NCI-H2107 treated with DMSO at 0.1 percent for 48 hours (cell line): ENCODE measurements at regions not wholly inside any gene's neighbourhood (a gene's known extent, or its start where the extent isn't known, plus 50 kb on each side); places are given as distances from the start of the nearest gene placed in this dataset.

Experiments
- DNase-seq: peaks from one replicate; lab custom pipeline; 2025; ENCODE audit not compliant: unreplicated experiment; lab: John Stamatoyannopoulos, UW

- no peak for DNase-seq
These were observed 310.1 kb downstream of the PRL start for GRCh38 chr6:21986703-21987102.

- no peak for DNase-seq
These were observed 309.3 kb downstream of the PRL start for GRCh38 chr6:21987501-21987957.

GRCh38 chr6:21990577-21990976, 306.3 kb downstream of the PRL start:
- DNase-seq: no peak

- no peak for DNase-seq
These were observed 304.5 kb downstream of the PRL start for GRCh38 chr6:21992178-21992967.

GRCh38 chr6:21993841-21994240, 303.0 kb downstream of the PRL start:
- no peak for DNase-seq

- DNase-seq: no peak
These were observed 302.0 kb downstream of the PRL start for GRCh38 chr6:21994821-21995220.

GRCh38 chr6:21995318-21995717, 301.5 kb downstream of the PRL start:
- no peak for DNase-seq

- no peak for DNase-seq
These were observed 300.3 kb downstream of the PRL start for GRCh38 chr6:21996425-21997118.

GRCh38 chr6:21997119-21998037, 299.5 kb downstream of the PRL start:
- no peak for DNase-seq

GRCh38 chr6:21998582-21998981, 298.3 kb downstream of the PRL start:
- DNase-seq: no peak

- no peak for DNase-seq
These were observed 297.8 kb downstream of the PRL start for GRCh38 chr6:21999012-21999528.

- DNase-seq: no peak
These were observed 297.1 kb downstream of the PRL start for GRCh38 chr6:21999741-22000140.

GRCh38 chr6:22001396-22002027, 295.3 kb downstream of the PRL start:
- DNase-seq: no peak

- no peak for DNase-seq
These were observed 293.5 kb downstream of the PRL start for GRCh38 chr6:22003287-22003686.

- DNase-seq: no peak
These were observed 290.0 kb downstream of the PRL start for GRCh38 chr6:22006795-22007194.

GRCh38 chr6:22007469-22007868, 289.4 kb downstream of the PRL start:
- no peak for DNase-seq

- DNase-seq: no peak
These were observed 288.5 kb downstream of the PRL start for GRCh38 chr6:22008248-22008836.

- no peak for DNase-seq
These were observed 286.7 kb downstream of the PRL start for GRCh38 chr6:22010102-22010501.

- DNase-seq: no peak
These were observed 281.6 kb downstream of the PRL start for GRCh38 chr6:22015216-22015615.

- DNase-seq: no peak
These were observed 280.9 kb downstream of the PRL start for GRCh38 chr6:22015944-22016343.
